Ovary (tissue), 7 donors: ENCODE measurements at regions not wholly inside any gene's neighbourhood (a gene's known extent, or its start where the extent isn't known, plus 50 kb on each side); places are given as distances from the start of the nearest gene placed in this dataset.

Experiments used
- DNase-seq, 5 donors: peaks; one replicate each; pipeline ENCODE4 v3.0.0-alpha.2; 2019 to 2020
- H3K27ac ChIP-seq, 2 donors: fragments of 200-600 bp; one replicate each; pipeline versions ENCODE4 v1.5.1 to v1.8.0; 2019 to 2022
- H3K27me3 ChIP-seq: fragments of 200-600 bp; one replicate; pipeline ENCODE4 v1.8.0; 2022
- H3K36me3 ChIP-seq: fragments of 200-600 bp; sonication (generic); one replicate; pipeline ENCODE4 v1.5.1; 2019
- H3K4me1 ChIP-seq: one replicate; pipeline ENCODE4 v1.8.1; 2013; ENCODE audit warnings: mild to moderate bottlenecking, moderate library complexity; ENCODE audit not compliant: insufficient read depth
- H3K4me3 ChIP-seq: fragments of 200-600 bp; sonication (generic); one replicate; pipeline ENCODE4 v1.5.1; 2017
- H3K9me3 ChIP-seq, 2 donors: fragments of 200-600 bp in 1 of 2; sonication (generic) in 1 of 2; one replicate each; pipeline versions ENCODE4 v1.5.1 to v1.8.1; 2013 to 2019; ENCODE audit warnings: mild to moderate bottlenecking in 1 of 2, moderate library complexity in 1 of 2
- CTCF ChIP-seq, 3 donors: fragments of 450-650 bp in 2 of 3; fragments of 200-600 bp in 1 of 3; IDR thresholded peaks; one replicate each; pipeline versions ENCODE4 v1.5.1 to v1.8.0; 2016 to 2022; ENCODE audit warnings: antibody characterized with exemption in 3 of 3, mild to moderate bottlenecking in 1 of 3
- EP300 ChIP-seq: sonication (generic); formaldehyde crosslinking; IDR thresholded peaks from one replicate; pipeline ENCODE4 v1.6.1; 2017; ENCODE audit warnings: antibody characterized with exemption
- POLR2A ChIP-seq: fragments of 450-650 bp; IDR thresholded peaks from one replicate; pipeline ENCODE4 v1.6.1; 2017; ENCODE audit warnings: antibody characterized with exemption, mild to moderate bottlenecking, moderate library complexity
- WGBS, 3 donors: extraction: QIAGEN DNeasy Blood & Tissue Kit in 1 of 3; methylation state at CpG; one replicate each; pipeline versions ENCODE4 v1.1.5 to v1.1.7; 2013 to 2017; 5-methylcytosine and 5-hydroxymethylcytosine counted together
- intact Hi-C, 4 donors: fragments of 100-400 bp; cut with DNase I; formaldehyde crosslinking; loops; one replicate each; pipeline versions ENCODE4 v1.11.0 to v1.15.1; 2022 to 2023
- donor health status: DM: no; HTN: no; CAD: no; lungs with moderate emphysema.
- donor health status: DM: no; HTN: no; CAD: no.
- donor health status: Bipolar disorder and iron deficiency.
- donor health status: DM: no; HTN: no; CAD: no.
- donor health status: DM: yes; HTN: yes; CAD: no.

- Histone ChIP-seq H3K36me3 (no peaks in the 10 kb centered on the region), H3K27me3 (no peaks in the 10 kb centered on the region), H3K4me1 (no peaks in the 10 kb centered on the region), H3K4me3 (no peak overlapping the region), H3K27ac (no peak overlapping the region), H3K9me3 (no peaks in the 10 kb centered on the region)
- no peak for TF ChIP-seq CTCF (IDR thresholded peaks at IDR 0.05)
- TF ChIP-seq POLR2A: no peak
- TF ChIP-seq EP300: no peak
- 61 to 76% (median 71%) methylated on average over 2 of the region's 2 CpGs for WGBS, 3 donors
- intact Hi-C loops: no loop called here
- DNase-seq: no peak
These were observed 131.5 kb downstream of the RAD51AP2 start for GRCh38 chr2:17386771-17387170.

- intact Hi-C loops: no loop called here
- H3K27me3 ChIP-seq: no peaks in the 10 kb centered on the region
- no peaks in the 10 kb centered on the region for H3K9me3 ChIP-seq
- TF ChIP-seq CTCF (IDR thresholded peaks at IDR 0.05) (no peak), EP300 (no peak), POLR2A (no peak)
- WGBS, 3 donors: 21 to 41% (median 29%) methylated on average over 1 of the region's 1 CpG
- no peak for DNase-seq
- no peaks in the 10 kb centered on the region for H3K4me1 ChIP-seq
- H3K27ac ChIP-seq: no peak overlapping the region
- H3K36me3 ChIP-seq: no peaks in the 10 kb centered on the region
- H3K4me3 ChIP-seq: no peak overlapping the region
These were observed 138.2 kb downstream of the RAD51AP2 start for GRCh38 chr2:17380003-17380402.

- intact Hi-C loops: no loop called here
- Histone ChIP-seq H3K27me3 (no peaks in the 10 kb centered on the region), H3K9me3 (no peaks in the 10 kb centered on the region), H3K4me3 (no peak overlapping the region), H3K27ac (no peak overlapping the region), H3K36me3 (no peaks in the 10 kb centered on the region), H3K4me1 (no peaks in the 10 kb centered on the region)
- TF ChIP-seq CTCF (IDR thresholded peaks at IDR 0.05): no peak
- no peak for TF ChIP-seq EP300
- no peak for TF ChIP-seq POLR2A
- DNase-seq: no peak
- 79 to 83% (median 81%) methylated on average over 4 of the region's 4 CpGs for WGBS, 3 donors
These were observed 143.0 kb downstream of the RAD51AP2 start for GRCh38 chr2:17375262-17375661.

GRCh38 chr2:17373741-17374140, 144.5 kb downstream of the RAD51AP2 start:
- DNase-seq: no peak
- no peak for TF ChIP-seq CTCF (IDR thresholded peaks at IDR 0.05)
- TF ChIP-seq POLR2A: no peak
- TF ChIP-seq EP300: no peak
- 78 to 89% (median 87%) methylated on average over 1 of the region's 1 CpG for WGBS, 3 donors

GRCh38 chr2:17373041-17373440, 145.2 kb downstream of the RAD51AP2 start:
- WGBS, 3 donors: 79 to 82% (median 80%) methylated on average over 3 of the region's 3 CpGs
- intact Hi-C loops: no loop called here
- DNase-seq: no peak
- Histone ChIP-seq H3K9me3 (no peaks in the 10 kb centered on the region), H3K36me3 (no peaks in the 10 kb centered on the region), H3K4me1 (no peaks in the 10 kb centered on the region), H3K27me3 (no peaks in the 10 kb centered on the region), H3K4me3 (no peak overlapping the region), H3K27ac (no peak overlapping the region)
- no peak for TF ChIP-seq CTCF (IDR thresholded peaks at IDR 0.05)
- no peak for TF ChIP-seq EP300
- no peak for TF ChIP-seq POLR2A

More at GRCh38 chr2:17373741-17374140, 144.5 kb downstream of the RAD51AP2 start:
- no peaks in the 10 kb centered on the region for H3K36me3 ChIP-seq
- no peaks in the 10 kb centered on the region for H3K4me1 ChIP-seq
- no peak overlapping the region for H3K4me3 ChIP-seq
- intact Hi-C loops: no loop called here
- H3K27me3 ChIP-seq: no peaks in the 10 kb centered on the region
- H3K9me3 ChIP-seq: no peaks in the 10 kb centered on the region
- no peak overlapping the region for H3K27ac ChIP-seq
